PC-9 (cell line): ENCODE measurements at regions not wholly inside any gene's neighbourhood (a gene's known extent, or its start where the extent isn't known, plus 50 kb on each side); places are given as distances from the start of the nearest gene placed in this dataset.

Experiments
- CTCF ChIP-seq: fragments of 200-600 bp; sonication (generic); conservative IDR thresholded peaks from 2 replicates; pipeline ENCODE4 v1.6.1; 2017; ENCODE audit warnings: mixed run types, antibody characterized with exemption, mild to moderate bottlenecking, moderate library complexity
- EZH2 ChIP-seq: fragments of 200-600 bp; sonication (generic); IDR thresholded peaks from 2 replicates; pipeline ENCODE4 v1.8.0; 2017; ENCODE audit warnings: antibody characterized with exemption, low read depth

GRCh38 chr15:96412045-96412905, 81.8 kb downstream of the NR2F2 start:
- TF ChIP-seq CTCF (no peak), EZH2 (no peak)
